ENCODE measurements at regions not wholly inside any gene's neighbourhood (a gene's known extent, or its start where the extent isn't known, plus 50 kb on each side); places are given as distances from the start of the nearest gene placed in this dataset.

DNA sequence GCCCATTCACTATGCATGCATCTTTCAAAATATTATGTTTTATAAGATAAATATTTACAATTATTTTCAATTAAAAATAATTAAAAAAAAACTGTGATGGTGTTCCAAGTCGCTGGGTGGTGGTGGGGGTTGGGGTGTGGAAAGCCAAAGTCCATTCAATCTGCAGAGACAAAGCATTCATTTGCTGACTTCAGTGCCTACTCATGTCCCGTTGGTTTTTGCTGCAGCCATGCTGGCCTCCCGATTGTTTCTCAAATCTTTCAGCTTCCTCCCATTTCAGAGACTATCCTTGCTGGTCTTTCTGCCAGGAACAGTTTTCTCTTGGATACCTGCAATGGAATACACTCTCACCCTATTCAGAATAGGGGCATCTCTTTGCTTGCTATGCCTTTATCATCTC is 331.5 kb upstream of the NOVA1 start:
- no peak for DNase-seq

DNA sequence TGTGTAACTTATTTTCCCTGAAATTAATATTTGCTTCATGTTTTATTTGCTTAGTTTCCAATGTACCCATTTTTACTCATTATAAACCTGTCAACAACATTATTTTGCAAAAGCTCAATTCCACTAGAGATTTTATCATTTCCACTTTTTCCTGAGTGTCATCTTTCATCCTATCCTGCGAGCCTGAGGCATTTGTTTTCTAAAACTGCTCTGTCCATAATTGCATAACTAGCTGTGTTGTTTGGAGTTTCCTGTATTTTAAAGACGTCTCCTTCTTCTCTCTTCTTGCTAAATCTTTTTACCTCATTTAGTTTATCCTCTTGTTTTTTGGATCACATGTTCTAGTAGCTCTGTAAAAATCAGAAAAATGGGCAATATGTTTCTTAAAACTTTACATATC is 332.7 kb upstream of the NOVA1 start:
- DNase-seq, result no peak

- no peak for DNase-seq
Measured at GRCh38 chr14:26932606-26933005, 334.8 kb upstream of the NOVA1 start.

GRCh38 chr14:26933431-26933830 is 335.6 kb upstream of the NOVA1 start:
- no peak for DNase-seq

- no peak for DNase-seq
Measured at GRCh38 chr14:26934151-26934550, 336.3 kb upstream of the NOVA1 start.

DNA sequence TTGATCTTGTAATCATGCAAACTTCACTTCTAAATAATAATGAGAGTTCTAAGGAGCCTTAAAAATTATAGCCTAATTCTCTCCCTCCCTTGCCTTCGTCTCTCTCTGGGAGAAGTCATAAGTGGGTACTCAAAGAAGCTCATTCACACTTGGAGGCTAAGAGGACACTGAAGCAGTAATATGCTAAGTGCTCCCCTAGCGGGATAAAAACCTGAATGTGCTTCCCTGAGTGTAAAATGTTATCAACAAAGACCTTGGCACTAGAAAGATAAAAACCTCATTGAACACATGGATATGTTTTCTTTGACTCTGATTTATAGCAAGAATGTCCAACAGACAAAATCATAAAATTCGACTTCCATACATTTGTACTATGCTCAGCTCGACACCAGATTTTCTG is 337.9 kb upstream of the NOVA1 start:
- no peak for DNase-seq

- DNase-seq, result no peak
Measured at GRCh38 chr14:26938054-26938453, 340.2 kb upstream of the NOVA1 start.

- DNase-seq, result no peak
Measured at GRCh38 chr14:26939755-26940154, 341.9 kb upstream of the NOVA1 start.

DNA sequence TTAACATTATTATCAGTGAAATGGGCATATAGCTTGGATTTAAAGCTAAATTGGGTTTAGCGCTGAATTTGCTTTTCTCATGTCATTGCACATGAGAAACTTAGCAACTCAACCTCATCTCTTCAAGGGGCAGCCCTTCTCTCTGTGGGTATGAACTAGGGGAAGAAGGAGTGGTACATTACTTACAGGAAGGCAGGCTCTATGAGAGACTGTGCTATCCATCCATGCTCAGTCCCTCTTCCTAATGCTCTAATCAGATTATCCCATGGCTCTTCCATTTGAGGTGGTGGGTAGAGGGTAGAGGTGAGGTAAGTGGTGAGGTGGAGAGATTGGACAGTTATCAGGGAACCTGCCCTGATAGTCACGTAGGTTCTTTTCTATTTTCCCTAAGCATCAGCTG is 343.7 kb upstream of the NOVA1 start:
- no peak for DNase-seq

GRCh38 chr14:26947265-26947664 is 349.4 kb upstream of the NOVA1 start:
- DNase-seq, result no peak

- no peak for DNase-seq
Measured at GRCh38 chr14:26959437-26959836, 361.6 kb upstream of the NOVA1 start.

GRCh38 chr14:26959972-26960660 is 362.3 kb upstream of the NOVA1 start:
- DNase-seq, result no peak

DNA sequence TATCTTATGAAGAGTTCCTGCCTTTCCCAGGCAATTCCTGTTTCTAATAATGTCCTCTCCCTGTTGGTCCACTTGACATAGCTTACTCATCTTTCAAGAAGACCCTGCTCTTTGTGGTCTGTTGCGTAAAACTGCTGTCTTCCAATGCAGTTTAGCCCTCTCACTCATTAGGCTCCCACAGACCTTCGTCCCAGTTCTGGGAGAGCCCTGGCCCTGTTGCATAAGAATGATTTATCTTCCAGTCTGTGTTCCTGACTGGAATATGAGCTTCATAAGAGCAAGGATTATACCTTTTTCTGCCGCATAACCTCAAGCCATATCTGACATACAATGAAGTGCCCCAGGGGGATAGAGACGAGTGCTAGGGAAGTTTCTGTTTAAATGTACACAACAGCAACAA is 365.9 kb upstream of the NOVA1 start:
- peak; percentile 76 for DNase-seq

DNA sequence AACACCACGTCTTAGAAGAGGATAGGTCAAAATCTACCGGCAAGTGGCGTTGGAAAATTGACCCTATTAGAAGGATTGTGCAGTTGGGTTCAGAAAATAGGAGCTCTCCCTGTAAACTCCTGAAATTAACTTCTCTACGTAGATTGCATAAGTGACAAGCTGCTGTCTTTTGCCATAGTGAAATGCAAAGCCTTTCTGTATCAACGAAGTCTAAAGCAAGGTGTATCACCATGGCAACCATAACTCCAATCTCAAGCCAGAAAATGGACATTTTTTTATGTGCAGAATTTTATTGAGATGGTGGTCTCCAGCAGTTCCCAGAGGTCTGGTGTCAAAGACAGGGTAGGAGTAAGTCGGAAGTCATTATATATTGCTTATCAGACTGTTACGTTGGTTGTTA is 367.7 kb upstream of the NOVA1 start:
- no peak for DNase-seq

GRCh38 chr14:26966908-26967307 is 369.1 kb upstream of the NOVA1 start:
- DNase-seq, result no peak

- DNase-seq, result no peak
Measured at GRCh38 chr14:26974965-26975364, 377.1 kb upstream of the NOVA1 start.

- DNase-seq, result no peak
Measured at GRCh38 chr14:26982071-26982470, 384.2 kb upstream of the NOVA1 start.

DNA sequence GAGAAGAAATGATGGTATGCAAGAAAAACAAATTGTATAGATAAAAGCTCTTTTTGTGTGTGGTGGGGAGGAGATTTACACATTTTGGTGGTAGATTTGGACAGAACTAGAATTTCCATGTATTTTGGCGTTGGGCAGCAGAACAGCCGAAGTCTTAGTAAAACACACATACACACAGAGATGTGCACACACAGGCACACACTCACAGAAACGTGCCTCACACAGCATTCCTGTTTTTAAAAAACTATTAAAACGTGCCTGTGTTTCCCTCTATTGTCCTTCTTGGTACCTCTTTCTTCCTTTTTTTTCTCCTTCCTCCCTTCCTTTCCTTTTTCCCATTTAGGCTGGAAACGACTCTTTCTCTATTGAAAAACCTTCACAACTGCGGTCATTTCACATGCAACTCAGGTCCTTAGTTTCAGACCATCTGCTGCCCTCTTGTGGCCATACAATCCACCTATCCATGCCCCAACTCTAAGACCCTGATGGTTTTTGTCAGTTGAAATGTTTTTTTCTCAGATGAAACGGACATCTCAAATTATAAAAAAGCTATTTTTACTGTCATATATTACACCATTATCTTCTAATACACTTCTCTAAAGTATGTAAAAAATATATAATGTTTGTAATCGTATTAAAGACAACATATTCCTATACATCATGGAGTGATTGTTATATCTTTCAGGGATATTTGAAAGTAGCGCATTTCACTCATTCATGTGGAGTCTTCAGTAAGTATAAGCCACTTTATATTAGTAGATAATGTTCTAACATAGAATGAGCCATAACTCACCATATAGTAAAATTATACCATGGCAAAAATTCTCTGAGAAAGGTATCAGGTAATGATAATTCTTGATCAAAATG is 386.7 kb upstream of the NOVA1 start:
- peak; percentile 59 for DNase-seq

GRCh38 chr14:26987744-26988363 is 390.0 kb upstream of the NOVA1 start:
- DNase-seq, result no peak

GRCh38 chr14:26990946-26991345 is 393.1 kb upstream of the NOVA1 start:
- DNase-seq, result no peak

- DNase-seq, result no peak
Measured at GRCh38 chr14:26992403-26993115, 394.7 kb upstream of the NOVA1 start.

DNA sequence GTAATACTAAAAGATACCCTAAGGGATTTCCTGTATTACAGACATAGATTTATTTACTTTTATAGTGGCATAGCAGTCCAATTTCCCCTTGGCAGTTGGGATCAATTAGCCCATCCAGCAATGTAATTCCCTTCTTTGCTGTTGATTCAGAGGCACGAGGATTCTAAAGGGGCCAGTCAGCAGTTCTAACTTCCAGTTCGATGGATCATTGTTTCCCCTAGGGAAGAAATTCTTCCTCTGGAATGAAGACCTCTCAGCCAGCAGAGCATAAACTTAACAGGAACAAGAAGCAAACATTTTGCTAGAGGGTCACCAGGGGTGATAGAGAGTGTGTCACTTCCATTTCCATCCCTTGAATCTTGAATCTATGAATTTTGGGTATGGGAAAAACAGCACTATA is 395.7 kb upstream of the NOVA1 start:
- DNase-seq, result no peak

DNA sequence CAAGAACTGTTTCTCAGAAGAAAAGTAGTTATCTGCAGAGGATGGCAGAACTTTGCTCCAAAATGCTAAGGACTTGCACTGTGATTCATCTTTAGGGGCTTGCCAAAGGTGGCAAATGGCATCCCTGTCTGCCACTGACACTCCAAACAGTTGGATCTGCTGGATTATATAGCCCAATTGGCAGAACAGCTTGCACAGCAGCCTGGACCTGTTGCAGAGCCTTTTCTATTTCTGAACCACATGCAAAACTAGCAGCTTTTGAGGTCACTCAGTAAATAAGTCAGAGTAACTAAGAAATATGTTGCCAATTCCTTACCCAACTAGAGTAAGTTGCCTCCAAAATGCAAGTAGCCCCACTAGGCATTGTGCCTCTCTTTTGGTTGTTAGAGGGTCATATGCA is 397.5 kb upstream of the NOVA1 start:
- no peak for DNase-seq

Measured in fibroblast of skin of abdomen (primary cell).